ENCODE measurements at regions not wholly inside any gene's neighbourhood (a gene's known extent, or its start where the extent isn't known, plus 50 kb on each side); places are given as distances from the start of the nearest gene placed in this dataset.

DNA sequence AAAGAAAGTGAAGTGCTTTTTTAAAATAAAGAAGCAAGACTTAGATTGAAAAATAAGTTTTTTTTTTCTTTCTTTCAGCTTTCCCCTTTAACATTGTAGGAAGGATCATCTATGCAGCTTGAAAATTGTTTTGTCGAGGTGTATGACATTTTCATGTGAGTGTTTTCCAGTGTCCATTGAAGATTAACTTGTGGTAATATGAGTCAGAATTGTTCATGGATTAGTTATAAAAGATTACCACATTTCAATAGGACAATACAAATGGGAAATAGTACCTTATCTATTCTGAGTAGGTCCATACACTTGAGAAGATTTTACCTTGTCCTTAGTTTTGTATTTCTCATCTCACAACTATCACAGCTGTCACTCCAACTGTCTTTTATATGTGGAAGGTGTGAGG lies 1234.7 kb downstream of the NSUN3 start:
- no peaks in the 10 kb centered on the region for H3K9me3 ChIP-seq (ENCODE audit: low read length)
- H3K9ac ChIP-seq (ENCODE audit: low read length) = no peak overlapping the region
- H3K9me2 ChIP-seq (ENCODE audit: low read depth, low read length) = no peaks in the 10 kb centered on the region
- no peak for TF ChIP-seq EZH2 (IDR thresholded peaks at IDR 0.05; ENCODE audit: borderline replicate concordance, low read length)
- TF ChIP-seq, protein P1, sequence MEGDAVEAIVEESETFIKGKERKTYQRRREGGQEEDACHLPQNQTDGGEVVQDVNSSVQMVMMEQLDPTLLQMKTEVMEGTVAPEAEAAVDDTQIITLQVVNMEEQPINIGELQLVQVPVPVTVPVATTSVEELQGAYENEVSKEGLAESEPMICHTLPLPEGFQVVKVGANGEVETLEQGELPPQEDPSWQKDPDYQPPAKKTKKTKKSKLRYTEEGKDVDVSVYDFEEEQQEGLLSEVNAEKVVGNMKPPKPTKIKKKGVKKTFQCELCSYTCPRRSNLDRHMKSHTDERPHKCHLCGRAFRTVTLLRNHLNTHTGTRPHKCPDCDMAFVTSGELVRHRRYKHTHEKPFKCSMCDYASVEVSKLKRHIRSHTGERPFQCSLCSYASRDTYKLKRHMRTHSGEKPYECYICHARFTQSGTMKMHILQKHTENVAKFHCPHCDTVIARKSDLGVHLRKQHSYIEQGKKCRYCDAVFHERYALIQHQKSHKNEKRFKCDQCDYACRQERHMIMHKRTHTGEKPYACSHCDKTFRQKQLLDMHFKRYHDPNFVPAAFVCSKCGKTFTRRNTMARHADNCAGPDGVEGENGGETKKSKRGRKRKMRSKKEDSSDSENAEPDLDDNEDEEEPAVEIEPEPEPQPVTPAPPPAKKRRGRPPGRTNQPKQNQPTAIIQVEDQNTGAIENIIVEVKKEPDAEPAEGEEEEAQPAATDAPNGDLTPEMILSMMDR (IDR thresholded peaks at IDR 0.05; ENCODE audit: low read length) = no peak
- no peak overlapping the region for H3K27ac ChIP-seq (ENCODE audit: low read depth, low read length, poor library complexity, severe bottlenecking)
- no peak overlapping the region for H2AFZ ChIP-seq (ENCODE audit: low read length)
- no peaks in the 10 kb centered on the region for H4K20me1 ChIP-seq (ENCODE audit: insufficient read depth, low read length)
- H3K27me3 ChIP-seq (ENCODE audit: insufficient read depth, low read length) = no peaks in the 10 kb centered on the region
- no peak overlapping the region for H3K4me3 ChIP-seq (ENCODE audit: low read depth, low read length, poor library complexity, severe bottlenecking)
- no peaks in the 10 kb centered on the region for H3K79me2 ChIP-seq (ENCODE audit: insufficient read depth, low read length)
- H3K4me2 ChIP-seq (ENCODE audit: low read length) = no peak overlapping the region
- H3K4me1 ChIP-seq (ENCODE audit: insufficient read depth, low read length, severe bottlenecking) = no peaks in the 10 kb centered on the region
- no peaks in the 10 kb centered on the region for H3F3A ChIP-seq (ENCODE audit: insufficient read depth, low read length)
- H3K36me3 ChIP-seq (ENCODE audit: insufficient read depth, low read length) = no peaks in the 10 kb centered on the region

DNA sequence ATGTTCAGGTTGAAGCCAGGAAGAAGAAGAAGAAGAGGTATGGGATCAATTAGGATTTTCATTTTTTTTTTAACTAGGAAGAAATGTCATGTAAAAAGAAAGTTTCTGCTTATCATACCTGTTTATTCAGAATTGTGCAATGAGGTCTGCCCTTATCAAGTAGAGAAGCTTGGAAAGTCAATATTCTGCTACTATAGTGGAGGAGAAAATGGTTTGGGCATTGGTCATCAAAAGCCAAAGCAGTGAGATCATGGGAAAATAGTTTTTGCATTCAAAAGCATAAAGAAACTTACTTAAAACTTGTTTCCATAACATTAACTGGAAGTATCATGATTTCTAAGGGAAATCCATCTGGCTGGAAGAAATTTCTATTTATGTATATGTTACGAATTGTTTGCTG lies 1239.2 kb downstream of the NSUN3 start:
- Histone ChIP-seq H3K79me2 (ENCODE audit: insufficient read depth, low read length) (no peaks in the 10 kb centered on the region), H3K9me3 (ENCODE audit: low read length) (no peaks in the 10 kb centered on the region), H3K4me3 (ENCODE audit: low read depth, low read length, poor library complexity, severe bottlenecking) (no peak overlapping the region), H2AFZ (ENCODE audit: low read length) (no peak overlapping the region), H3K4me1 (ENCODE audit: insufficient read depth, low read length, severe bottlenecking) (no peaks in the 10 kb centered on the region), H3K27me3 (ENCODE audit: insufficient read depth, low read length) (no peaks in the 10 kb centered on the region), H3K27ac (ENCODE audit: low read depth, low read length, poor library complexity, severe bottlenecking) (no peak overlapping the region), H3K4me2 (ENCODE audit: low read length) (no peak overlapping the region), H3K9ac (ENCODE audit: low read length) (no peak overlapping the region), H3K36me3 (ENCODE audit: insufficient read depth, low read length) (no peaks in the 10 kb centered on the region), H3K9me2 (ENCODE audit: low read depth, low read length) (no peaks in the 10 kb centered on the region), H4K20me1 (ENCODE audit: insufficient read depth, low read length) (no peaks in the 10 kb centered on the region), H3F3A (ENCODE audit: insufficient read depth, low read length) (no peaks in the 10 kb centered on the region)
- TF ChIP-seq, protein P1 (IDR thresholded peaks at IDR 0.05; ENCODE audit: low read length) = no peak
- TF ChIP-seq EZH2 (IDR thresholded peaks at IDR 0.05; ENCODE audit: borderline replicate concordance, low read length) = no peak

DNA sequence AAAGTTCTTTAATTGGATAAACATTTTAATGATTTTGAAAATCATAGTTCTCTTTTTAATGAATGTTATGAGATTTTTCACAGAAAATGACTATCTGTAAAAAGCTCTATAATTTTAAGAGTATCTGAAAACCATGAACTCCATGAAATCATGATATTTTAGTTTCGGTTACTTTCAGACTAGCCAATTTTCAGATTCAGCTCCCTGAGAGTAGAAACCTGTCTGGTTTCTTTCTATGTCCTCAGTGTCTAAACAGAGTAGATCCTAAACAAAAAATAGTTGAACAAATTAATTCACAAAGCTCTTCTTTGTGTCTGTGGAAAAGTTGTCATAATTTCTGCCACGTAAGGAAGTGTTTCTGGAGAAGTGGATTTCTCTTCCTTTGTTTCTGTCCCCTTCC lies 1247.7 kb downstream of the NSUN3 start:
- H2AFZ ChIP-seq (ENCODE audit: low read length) = no peak overlapping the region
- H3K9me3 ChIP-seq (ENCODE audit: low read length) = no peaks in the 10 kb centered on the region
- no peak overlapping the region for H3K4me3 ChIP-seq (ENCODE audit: low read depth, low read length, poor library complexity, severe bottlenecking)
- H3K9me2 ChIP-seq (ENCODE audit: low read depth, low read length) = no peaks in the 10 kb centered on the region
- no peaks in the 10 kb centered on the region for H3F3A ChIP-seq (ENCODE audit: insufficient read depth, low read length)
- no peaks in the 10 kb centered on the region for H4K20me1 ChIP-seq (ENCODE audit: insufficient read depth, low read length)
- no peaks in the 10 kb centered on the region for H3K36me3 ChIP-seq (ENCODE audit: insufficient read depth, low read length)
- TF ChIP-seq EZH2 (IDR thresholded peaks at IDR 0.05; ENCODE audit: borderline replicate concordance, low read length) = no peak
- TF ChIP-seq, protein P1 (IDR thresholded peaks at IDR 0.05; ENCODE audit: low read length) = no peak
- H3K4me2 ChIP-seq (ENCODE audit: low read length) = no peak overlapping the region
- no peak overlapping the region for H3K27ac ChIP-seq (ENCODE audit: low read depth, low read length, poor library complexity, severe bottlenecking)
- no peak overlapping the region for H3K9ac ChIP-seq (ENCODE audit: low read length)
- no peaks in the 10 kb centered on the region for H3K79me2 ChIP-seq (ENCODE audit: insufficient read depth, low read length)
- H3K4me1 ChIP-seq (ENCODE audit: insufficient read depth, low read length, severe bottlenecking) = no peaks in the 10 kb centered on the region
- H3K27me3 ChIP-seq (ENCODE audit: insufficient read depth, low read length) = no peaks in the 10 kb centered on the region
